Left lobe of liver (tissue), 2 donors: ENCODE measurements at regions not wholly inside any gene's neighbourhood (a gene's known extent, or its start where the extent isn't known, plus 50 kb on each side); places are given as distances from the start of the nearest gene placed in this dataset.

Experiments
- ATAC-seq: fragments of 200-7000 bp; cut with Tn5 transposase; one replicate; pipeline ENCODE4 v1.9.1; 2020; ENCODE audit warnings: mild to moderate bottlenecking, moderate library complexity
- DNase-seq: peaks from one replicate; pipeline ENCODE4 v3.0.0-alpha.2; 2020; ENCODE audit warnings: low spot score
- donor health status: DM: no; HTN: no; CAD: no; lungs with moderate emphysema.
- donor health status: DM: no; HTN: yes; CAD: no.

DNA sequence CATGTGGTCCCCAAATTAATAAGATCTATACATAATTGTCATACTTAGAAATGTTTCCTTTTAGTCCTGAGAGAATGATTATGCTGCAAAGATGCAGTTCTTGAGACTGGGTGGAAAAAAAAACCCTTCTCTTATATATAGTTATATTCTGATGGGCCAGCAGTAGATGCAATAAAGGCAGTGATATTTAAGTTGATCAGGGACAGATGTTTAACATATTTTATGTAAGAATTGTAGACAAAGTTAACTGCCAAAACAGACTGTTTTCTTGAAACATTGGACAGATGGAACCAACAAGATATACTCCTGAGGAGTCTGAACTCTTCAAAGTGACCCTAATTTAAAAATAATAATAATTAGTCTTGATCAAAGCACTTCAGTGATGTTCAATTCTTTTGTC, 172.0 kb upstream of the LRIG1 start:
- DNase-seq = no peak
- ATAC-seq = no peak

DNA sequence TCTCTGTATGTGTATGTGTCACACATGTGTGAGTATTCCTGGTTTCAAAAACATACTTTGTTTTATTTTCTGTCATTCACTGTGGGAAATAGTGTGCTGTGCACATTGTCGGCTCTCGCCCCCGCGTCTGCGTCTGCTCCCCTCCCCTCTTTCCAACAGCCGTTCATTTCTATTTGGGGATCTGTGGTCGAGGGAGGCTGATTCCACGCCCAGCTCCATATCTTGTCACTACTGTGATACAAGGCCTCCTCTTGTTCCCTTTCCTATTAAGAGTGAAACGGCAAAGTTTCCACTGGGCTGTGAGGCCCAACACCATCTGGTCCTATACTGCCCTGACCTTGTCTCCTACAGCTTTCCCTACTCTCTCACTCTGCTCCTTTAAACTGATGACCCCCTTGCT, 172.5 kb upstream of the LRIG1 start:
- ATAC-seq (no peak), DNase-seq (no peak)

DNA sequence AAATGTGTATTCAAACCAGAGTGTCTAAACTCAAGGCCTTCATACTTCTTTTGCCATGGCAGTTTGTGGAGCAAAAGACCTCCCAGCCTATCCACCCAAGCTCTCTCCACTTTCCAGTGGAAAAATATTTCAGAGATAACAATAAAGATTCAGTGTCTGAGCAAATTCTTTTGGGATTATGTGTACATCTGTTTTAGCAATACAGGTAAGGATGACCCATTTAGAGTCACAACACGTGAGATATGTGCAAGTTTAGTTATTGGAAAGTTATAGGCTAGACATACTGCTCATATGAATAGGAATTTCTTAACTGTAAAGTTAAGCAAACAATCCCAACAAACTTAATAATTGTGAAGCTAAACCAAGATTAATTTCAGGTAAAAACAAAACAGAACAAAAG, 174.5 kb upstream of the LRIG1 start:
- ATAC-seq = no peak
- no peak for DNase-seq

- DNase-seq (peak; percentile 63), ATAC-seq (peak; percentile 91)
These were observed 191.4 kb upstream of the LRIG1 start for GRCh38 chr3:66692042-66692765.

GRCh38 chr3:66692766-66693150, 191.9 kb upstream of the LRIG1 start:
- no peak for ATAC-seq
- DNase-seq = no peak

DNA sequence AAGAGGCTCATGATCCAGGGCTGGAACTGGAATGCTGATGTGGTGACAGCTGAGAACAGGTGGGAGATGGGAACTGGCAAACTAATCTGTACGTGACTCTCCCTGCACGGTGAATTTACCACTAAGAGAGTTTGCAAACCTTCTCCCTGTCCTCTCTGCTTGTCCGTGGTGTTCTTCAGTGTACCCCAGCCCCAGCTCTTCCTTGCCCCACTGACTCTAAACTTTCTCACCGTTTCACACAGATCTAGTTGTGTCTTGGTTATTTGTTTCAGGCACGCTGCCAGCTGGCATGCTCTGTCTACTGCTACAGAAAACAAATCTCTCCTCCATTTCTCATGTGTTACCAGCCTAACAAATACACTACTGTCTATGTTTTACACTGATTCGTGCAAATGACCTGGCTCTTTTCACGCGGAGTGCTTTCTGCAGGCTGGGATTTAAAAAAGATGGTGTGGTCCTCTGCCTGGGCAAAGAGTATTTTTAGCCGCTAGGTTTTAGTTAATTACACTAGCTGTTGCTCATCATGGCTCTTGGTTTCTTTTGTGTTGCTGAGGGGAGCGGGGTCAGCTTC, 192.7 kb upstream of the LRIG1 start:
- ATAC-seq = peak; percentile 55
- peak; percentile 55 for DNase-seq

DNA sequence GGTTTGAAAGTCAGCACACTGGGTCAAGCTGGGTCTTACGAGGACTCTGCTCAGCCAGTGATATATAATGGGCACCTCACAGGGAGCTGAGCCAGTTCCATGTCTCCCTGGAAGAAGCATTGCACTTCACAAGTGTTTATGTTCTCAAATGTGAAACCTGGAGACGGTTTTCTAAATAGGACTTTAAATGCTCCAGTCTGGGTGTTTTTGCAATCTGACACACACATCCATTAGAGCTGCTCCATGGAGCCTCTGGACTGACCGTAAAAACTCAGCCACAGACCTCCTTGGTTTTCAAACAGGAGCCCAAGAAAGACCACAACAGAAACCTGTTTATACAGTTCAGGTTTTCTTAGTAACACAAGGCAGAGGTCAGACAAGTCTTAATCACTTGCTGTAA, 201.3 kb upstream of the LRIG1 start:
- ATAC-seq = no peak
- DNase-seq = no peak

- DNase-seq (no peak), ATAC-seq (no peak)
These were observed 202.7 kb upstream of the LRIG1 start for GRCh38 chr3:66703501-66703900.

GRCh38 chr3:66705076-66705475, 204.3 kb upstream of the LRIG1 start:
- no peak for ATAC-seq
- DNase-seq = no peak

- DNase-seq (no peak), ATAC-seq (no peak)
These were observed 206.1 kb upstream of the LRIG1 start for GRCh38 chr3:66706890-66707289.

DNA sequence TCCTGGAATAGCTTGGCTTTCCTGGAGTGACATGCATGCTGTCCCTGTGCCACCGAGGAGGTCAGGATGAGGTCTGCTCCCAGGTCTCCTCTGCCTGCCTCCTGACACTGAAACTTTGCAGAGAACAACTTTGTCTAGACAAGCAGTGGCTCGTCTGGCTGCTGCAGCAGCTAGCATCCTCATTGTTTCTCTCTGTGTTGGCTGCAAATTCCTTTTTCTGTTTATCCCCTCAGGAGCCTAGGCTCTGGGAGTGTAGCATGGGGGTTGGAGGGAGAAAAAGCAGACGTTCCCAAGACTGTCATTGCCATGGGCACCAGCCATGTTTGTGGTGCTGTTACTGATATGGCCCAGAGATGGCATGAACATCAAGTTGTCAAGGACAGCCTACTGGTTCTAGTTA, 208.7 kb upstream of the LRIG1 start:
- DNase-seq = no peak

GRCh38 chr3:66712210-66712609, 211.4 kb upstream of the LRIG1 start:
- no peak for DNase-seq
- ATAC-seq = peak; percentile 82

More for the DNA sequence above, 208.7 kb upstream of the LRIG1 start:
- ATAC-seq = no peak

GRCh38 chr3:66713921-66714320, 213.1 kb upstream of the LRIG1 start:
- no peak for DNase-seq
- no peak for ATAC-seq

GRCh38 chr3:66715806-66716205, 215.0 kb upstream of the LRIG1 start:
- no peak for DNase-seq
- ATAC-seq = no peak

DNA sequence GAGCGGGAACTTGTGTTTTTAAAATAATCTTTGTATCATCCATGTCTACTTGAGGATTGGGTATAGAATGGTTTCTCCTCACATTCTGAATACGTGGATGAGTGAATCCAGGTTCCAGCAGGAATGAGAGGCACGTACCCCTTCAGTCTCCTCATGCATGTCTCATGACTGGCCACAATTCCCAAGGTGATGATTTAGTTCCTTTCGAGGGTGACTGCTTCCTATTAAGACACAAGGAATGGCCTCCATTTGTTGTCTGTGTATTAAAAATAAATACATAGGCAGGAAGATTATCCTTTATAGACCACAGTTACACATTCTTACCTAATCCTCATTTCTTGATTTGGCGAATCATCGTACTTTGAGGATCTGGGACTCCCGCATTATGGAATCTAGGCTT, 217.0 kb upstream of the LRIG1 start:
- DNase-seq (no peak), ATAC-seq (no peak)

DNA sequence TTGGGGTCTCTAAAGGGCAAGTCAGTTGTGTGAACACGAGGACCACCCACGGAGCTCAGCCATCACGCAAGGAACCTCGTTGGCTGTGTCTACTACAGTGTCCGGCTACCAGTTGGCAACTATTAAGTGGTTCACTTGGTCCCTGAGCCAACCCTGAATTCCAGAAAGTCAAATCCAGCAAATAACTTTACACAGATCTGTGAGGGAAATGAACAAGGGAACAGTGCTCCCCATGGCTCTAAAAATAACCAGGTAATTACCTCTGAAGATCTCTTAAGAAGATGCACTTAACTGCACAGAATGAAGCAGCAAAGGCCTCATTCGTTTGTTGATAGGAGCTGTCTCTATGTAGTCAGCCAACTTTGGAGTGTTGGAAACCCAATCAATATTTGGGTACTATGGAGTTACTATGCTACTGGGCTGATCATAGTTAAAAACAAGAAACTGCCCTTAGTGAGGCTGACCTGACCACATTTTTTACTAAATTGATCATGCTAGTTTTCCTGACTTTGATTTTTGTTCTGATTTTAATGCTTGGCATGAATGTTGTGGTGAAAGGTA, 219.1 kb upstream of the LRIG1 start:
- ATAC-seq = no peak
- no peak for DNase-seq

DNA sequence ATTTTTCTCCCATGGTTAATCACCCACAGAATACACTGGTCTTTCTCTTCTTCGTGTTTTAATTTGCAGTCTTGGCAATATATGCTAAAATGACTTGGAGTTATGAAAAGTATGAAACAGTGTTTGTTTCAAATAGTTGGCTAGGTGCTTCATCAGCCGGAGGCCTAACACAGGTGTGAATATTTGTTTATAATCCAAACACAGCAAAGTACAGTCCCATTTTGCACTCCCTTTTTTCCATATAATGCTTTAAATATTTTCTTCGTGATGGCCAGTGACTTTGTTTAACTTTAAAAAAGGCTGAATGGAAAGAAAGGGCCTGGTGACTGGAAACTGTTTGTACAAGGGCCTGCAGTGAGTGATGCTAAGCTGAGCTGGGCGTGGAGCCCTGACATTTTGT, 219.7 kb upstream of the LRIG1 start:
- ATAC-seq = no peak

GRCh38 chr3:66722675-66723074, 221.9 kb upstream of the LRIG1 start:
- DNase-seq (no peak), ATAC-seq (no peak)

More for the DNA sequence above, 219.7 kb upstream of the LRIG1 start:
- DNase-seq = no peak

DNA sequence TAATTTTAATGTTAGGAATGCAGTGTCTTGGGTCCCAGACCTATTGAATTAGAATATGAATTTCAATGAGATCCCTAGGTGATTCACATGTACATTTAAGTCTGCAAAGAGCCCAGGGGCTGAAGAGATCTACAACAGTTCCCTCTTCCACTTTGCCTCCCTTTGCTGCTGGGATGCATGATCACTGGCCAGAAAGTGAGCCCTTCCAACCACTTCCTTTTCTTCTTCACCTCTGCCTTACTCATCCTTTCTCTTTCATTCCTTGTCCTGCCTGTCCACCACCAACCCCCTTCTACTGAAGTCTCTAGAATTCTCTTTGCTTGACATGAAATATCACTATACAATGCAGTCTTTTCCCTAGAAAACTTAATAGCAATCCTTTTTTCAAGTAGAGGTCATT, 222.4 kb upstream of the LRIG1 start:
- DNase-seq (no peak), ATAC-seq (no peak)

DNA sequence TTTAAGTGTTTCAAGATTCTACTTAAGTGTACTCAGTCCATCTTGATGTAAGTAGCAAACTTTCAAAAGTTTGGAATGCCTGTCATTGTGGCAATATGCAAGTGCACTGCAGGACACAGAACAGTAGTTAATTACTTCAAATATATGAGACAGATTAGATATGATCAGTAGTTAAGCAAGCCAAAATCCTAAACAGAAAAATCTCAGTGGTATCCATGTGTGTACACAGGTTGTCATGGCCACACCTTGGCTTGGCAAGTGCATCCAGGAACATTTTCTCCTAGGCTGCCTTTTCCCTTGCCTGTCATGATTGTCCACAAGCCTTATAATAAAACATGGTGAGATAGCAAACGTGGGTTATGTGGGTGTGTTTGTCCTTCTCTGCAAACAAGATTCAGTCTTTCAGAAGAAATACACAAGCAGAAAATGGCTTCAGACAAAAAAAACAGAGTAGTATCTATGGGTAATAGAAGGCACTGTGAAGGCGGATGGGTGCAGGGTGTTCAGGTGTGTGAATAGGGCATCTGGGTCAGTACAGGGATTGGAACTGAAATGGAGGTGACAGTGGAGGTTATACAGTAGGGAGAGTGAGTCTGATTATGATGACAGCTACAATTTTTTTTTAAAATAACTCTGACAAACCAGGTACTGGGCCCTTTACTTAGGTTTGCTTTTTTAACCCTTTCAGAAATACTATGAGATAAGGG, 229.0 kb upstream of the LRIG1 start:
- DNase-seq = no peak

GRCh38 chr3:66738625-66739365, 238.0 kb upstream of the LRIG1 start:
- ATAC-seq = no peak
- DNase-seq = no peak

More for the DNA sequence above, 229.0 kb upstream of the LRIG1 start:
- ATAC-seq = no peak
